KMS-11 (cell line): ENCODE measurements at regions not wholly inside any gene's neighbourhood (a gene's known extent, or its start where the extent isn't known, plus 50 kb on each side); places are given as distances from the start of the nearest gene placed in this dataset.
"Not testable (repeated sequence)": the region's sequence is repeated elsewhere in the genome, so short reads cannot be mapped to it uniquely, and the experiment has no call there.

ENCODE experiments used
- H2AFZ ChIP-seq: fragments of 200-600 bp; sonication (generic); 2 replicates; pipeline ENCODE4 v1.6.1; 2016; ENCODE audit warnings: antibody characterized with exemption, mixed run types, low read depth
- H3K27ac ChIP-seq: fragments of 200-600 bp; sonication (generic); 2 replicates; pipeline ENCODE4 v1.6.1; 2016; ENCODE audit warnings: mild to moderate bottlenecking, mixed run types
- H3K27me3 ChIP-seq: fragments of 200-600 bp; sonication (generic); 2 replicates; pipeline ENCODE4 v1.6.1; 2017; ENCODE audit warnings: mild to moderate bottlenecking, low read depth, mixed run types, moderate library complexity; ENCODE audit not compliant: insufficient read depth
- H3K36me3 ChIP-seq: fragments of 200-600 bp; sonication (generic); 2 replicates; pipeline ENCODE4 v1.6.1; 2017; ENCODE audit warnings: mild to moderate bottlenecking, mixed run types; ENCODE audit not compliant: insufficient read depth
- H3K4me1 ChIP-seq: fragments of 200-600 bp; sonication (generic); 2 replicates; pipeline ENCODE4 v1.6.1; 2016; ENCODE audit warnings: mild to moderate bottlenecking, low read depth, mixed run types; ENCODE audit not compliant: poor library complexity, severe bottlenecking
- H3K4me2 ChIP-seq: fragments of 200-600 bp; sonication (generic); 2 replicates; pipeline ENCODE4 v1.7.0; 2016; ENCODE audit warnings: mild to moderate bottlenecking, mixed run types
- H3K4me3 ChIP-seq: fragments of 200-600 bp; sonication (generic); IDR thresholded peaks from 2 replicates; pipeline ENCODE4 v1.6.1; 2017; ENCODE audit warnings: low read depth, low read length, mixed read lengths; ENCODE audit not compliant: insufficient read depth
- H3K79me2 ChIP-seq: fragments of 200-600 bp; sonication (generic); 2 replicates; pipeline ENCODE4 v1.6.1; 2016; ENCODE audit warnings: low read depth, mixed run types; ENCODE audit not compliant: insufficient read depth
- H3K9ac ChIP-seq: fragments of 200-600 bp; sonication (generic); 2 replicates; pipeline ENCODE4 v1.6.1; 2016; ENCODE audit warnings: mild to moderate bottlenecking, mixed run types
- H4K20me1 ChIP-seq: fragments of 200-600 bp; sonication (generic); 2 replicates; pipeline ENCODE4 v1.6.1; 2016; ENCODE audit warnings: mild to moderate bottlenecking, mixed run types; ENCODE audit not compliant: insufficient read depth
- TF ChIP-seq, protein P1 (sequence below): fragments of 200-600 bp; sonication (generic); conservative IDR thresholded peaks from 2 replicates; pipeline ENCODE4 v1.6.1; 2017; ENCODE audit warnings: low read depth, mild to moderate bottlenecking, antibody characterized with exemption, low read length, moderate library complexity, mixed read lengths

DNA sequence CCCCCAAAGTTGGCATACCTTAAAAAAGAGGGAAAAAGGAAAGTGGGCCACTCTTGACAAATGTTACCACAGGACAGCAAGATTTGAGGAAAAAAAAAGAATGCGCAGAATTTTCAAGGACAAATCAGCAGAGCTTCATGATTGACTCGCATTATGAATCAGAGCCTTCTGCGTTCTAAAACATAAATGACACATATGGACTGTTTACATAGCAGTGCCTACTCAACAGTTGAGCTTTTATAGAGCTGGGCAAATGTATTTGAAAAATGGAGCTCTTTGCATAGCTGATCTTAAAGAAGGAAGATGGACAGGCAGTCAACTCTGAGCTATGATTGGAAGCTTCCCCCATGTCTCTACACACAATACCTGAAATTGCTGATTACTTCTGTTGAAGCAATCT is 213.2 kb upstream of the NT5E start:
- Histone ChIP-seq H3K4me1 (no peaks in the 10 kb centered on the region), H2AFZ (no peak overlapping the region), H3K4me2 (no peak overlapping the region), H3K36me3 (no peaks in the 10 kb centered on the region), H4K20me1 (no peaks in the 10 kb centered on the region), H3K27me3 (no peaks in the 10 kb centered on the region), H3K9ac (no peak overlapping the region), H3K79me2 (no peaks in the 10 kb centered on the region), H3K27ac (no peak overlapping the region), H3K4me3 (no peak overlapping the region)
- TF ChIP-seq, protein P1, sequence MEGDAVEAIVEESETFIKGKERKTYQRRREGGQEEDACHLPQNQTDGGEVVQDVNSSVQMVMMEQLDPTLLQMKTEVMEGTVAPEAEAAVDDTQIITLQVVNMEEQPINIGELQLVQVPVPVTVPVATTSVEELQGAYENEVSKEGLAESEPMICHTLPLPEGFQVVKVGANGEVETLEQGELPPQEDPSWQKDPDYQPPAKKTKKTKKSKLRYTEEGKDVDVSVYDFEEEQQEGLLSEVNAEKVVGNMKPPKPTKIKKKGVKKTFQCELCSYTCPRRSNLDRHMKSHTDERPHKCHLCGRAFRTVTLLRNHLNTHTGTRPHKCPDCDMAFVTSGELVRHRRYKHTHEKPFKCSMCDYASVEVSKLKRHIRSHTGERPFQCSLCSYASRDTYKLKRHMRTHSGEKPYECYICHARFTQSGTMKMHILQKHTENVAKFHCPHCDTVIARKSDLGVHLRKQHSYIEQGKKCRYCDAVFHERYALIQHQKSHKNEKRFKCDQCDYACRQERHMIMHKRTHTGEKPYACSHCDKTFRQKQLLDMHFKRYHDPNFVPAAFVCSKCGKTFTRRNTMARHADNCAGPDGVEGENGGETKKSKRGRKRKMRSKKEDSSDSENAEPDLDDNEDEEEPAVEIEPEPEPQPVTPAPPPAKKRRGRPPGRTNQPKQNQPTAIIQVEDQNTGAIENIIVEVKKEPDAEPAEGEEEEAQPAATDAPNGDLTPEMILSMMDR = no peak

DNA sequence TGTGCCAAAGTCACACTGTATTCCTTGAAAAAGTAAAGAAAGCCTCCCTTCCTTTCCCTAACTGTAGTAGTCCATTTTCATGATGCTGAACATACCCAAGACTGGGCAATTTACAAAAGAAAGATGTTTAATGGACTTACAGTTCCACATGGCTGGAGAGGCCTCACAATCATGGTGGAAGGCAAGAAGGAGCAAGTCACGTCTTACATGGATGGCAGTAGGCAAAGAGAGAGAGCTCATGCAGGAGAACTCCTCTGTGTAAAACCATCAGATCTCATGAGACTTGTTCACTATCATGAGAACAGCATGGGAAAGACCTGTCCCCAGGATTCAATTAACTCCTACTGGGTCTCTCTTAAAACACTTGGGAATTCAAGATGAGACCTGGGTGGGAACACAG is 222.5 kb upstream of the NT5E start:
- H2AFZ ChIP-seq, H3K36me3 ChIP-seq, H4K20me1 ChIP-seq, H3K9ac ChIP-seq, H3K4me2 ChIP-seq, H3K4me1 ChIP-seq, H3K4me3 ChIP-seq, H3K27ac ChIP-seq, H3K27me3 ChIP-seq, H3K79me2 ChIP-seq: not testable (repeated sequence)

DNA sequence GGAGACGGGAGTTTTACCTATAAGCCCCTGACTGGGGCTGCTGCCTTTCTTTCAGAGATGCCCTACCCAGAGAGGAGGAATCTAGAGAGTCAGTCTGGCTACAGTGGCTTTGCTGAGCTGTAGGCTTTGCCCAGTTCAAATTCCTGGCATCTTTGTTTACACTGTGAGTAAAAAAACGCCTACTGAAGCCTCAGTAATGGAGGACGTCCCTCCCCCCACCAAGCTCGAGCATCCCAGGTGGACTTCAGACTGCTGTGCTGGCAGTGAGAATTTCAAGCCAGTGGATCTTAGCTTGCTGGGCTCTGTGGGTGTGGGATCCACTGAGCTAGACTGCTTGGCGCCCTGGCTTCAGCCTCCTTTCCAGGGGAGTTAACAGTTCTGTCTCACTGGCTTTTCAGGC is 237.1 kb upstream of the NT5E start:
- not testable (repeated sequence) for H3K4me3 ChIP-seq, H3K79me2 ChIP-seq, H2AFZ ChIP-seq, H3K4me1 ChIP-seq, H3K27ac ChIP-seq, H3K4me2 ChIP-seq, H4K20me1 ChIP-seq, H3K27me3 ChIP-seq, H3K9ac ChIP-seq, H3K36me3 ChIP-seq

DNA sequence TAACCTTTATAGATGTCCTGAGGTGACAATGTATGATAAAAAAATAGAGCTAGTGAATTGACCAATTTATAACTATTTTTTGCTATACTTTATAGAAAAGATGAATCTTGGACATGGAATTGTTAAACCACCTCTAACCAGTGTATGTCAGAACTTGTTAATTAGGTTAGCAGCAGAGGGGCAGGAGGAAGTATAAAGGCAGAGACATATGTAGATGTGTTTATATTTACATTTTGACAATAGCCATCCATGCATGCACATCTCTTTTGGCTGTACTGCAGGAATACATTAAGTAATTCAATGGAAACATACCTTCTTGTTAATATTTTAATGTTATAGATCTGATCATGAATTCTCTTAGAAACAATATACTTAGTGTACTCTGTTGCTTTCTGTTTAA is 254.6 kb upstream of the NT5E start:
- Histone ChIP-seq H3K4me1 (no peaks in the 10 kb centered on the region), H3K9ac (no peak overlapping the region), H3K79me2 (no peaks in the 10 kb centered on the region), H4K20me1 (no peaks in the 10 kb centered on the region), H3K27me3 (no peaks in the 10 kb centered on the region), H3K4me2 (no peak overlapping the region), H2AFZ (no peak overlapping the region), H3K4me3 (no peak overlapping the region), H3K27ac (no peak overlapping the region), H3K36me3 (no peaks in the 10 kb centered on the region)
- TF ChIP-seq, protein P1 = no peak

DNA sequence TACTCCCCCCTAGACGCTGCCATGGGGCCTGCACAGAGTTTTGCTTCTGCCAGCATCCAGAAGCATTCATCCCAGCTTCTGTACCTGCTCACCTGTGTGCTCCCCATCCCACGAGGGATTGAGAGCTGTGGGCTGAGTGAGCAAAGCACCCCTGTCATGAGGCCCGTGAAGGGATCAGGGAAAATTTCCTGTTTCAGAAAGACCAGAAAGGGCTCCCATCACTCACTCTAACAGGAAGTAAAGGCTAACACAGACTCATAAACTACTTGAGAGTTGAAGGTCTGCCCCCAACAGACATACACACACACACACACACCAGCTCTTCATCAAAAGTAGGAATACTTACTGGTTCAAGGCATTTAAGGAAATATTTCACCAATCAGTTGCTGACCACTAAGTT is 256.5 kb upstream of the NT5E start:
- Histone ChIP-seq H3K27ac (no peak overlapping the region), H4K20me1 (no peaks in the 10 kb centered on the region), H3K4me3 (no peak overlapping the region), H3K79me2 (no peaks in the 10 kb centered on the region), H3K36me3 (no peaks in the 10 kb centered on the region), H3K4me2 (no peak overlapping the region), H3K27me3 (no peaks in the 10 kb centered on the region), H2AFZ (no peak overlapping the region), H3K9ac (no peak overlapping the region), H3K4me1 (no peaks in the 10 kb centered on the region)
- TF ChIP-seq, protein P1 = no peak
